Upper lobe of right lung (tissue), 1 donor: ENCODE measurements at regions not wholly inside any gene's neighbourhood (a gene's known extent, or its start where the extent isn't known, plus 50 kb on each side); places are given as distances from the start of the nearest gene placed in this dataset.

Source experiments
- ATAC-seq: fragments of 200-7000 bp; cut with Tn5 transposase; one replicate; pipeline ENCODE4 v1.9.1; 2020; ENCODE audit warnings: mild to moderate bottlenecking, moderate library complexity
- DNase-seq: peaks from one replicate; pipeline ENCODE4 v3.0.0-alpha.2; 2020
- H3K27ac ChIP-seq: fragments of 200-600 bp; one replicate; pipeline ENCODE4 v1.8.0; 2022
- H3K27me3 ChIP-seq: fragments of 200-600 bp; one replicate; pipeline ENCODE4 v1.8.0; 2022; ENCODE audit warnings: mild to moderate bottlenecking
- H3K36me3 ChIP-seq: fragments of 200-600 bp; one replicate; pipeline ENCODE4 v1.8.0; 2022
- H3K4me1 ChIP-seq: fragments of 200-600 bp; one replicate; pipeline ENCODE4 v1.8.0; 2022
- H3K4me3 ChIP-seq: fragments of 200-600 bp; one replicate; pipeline ENCODE4 v1.8.0; 2022; ENCODE audit warnings: mild to moderate bottlenecking
- H3K9me3 ChIP-seq: fragments of 200-600 bp; one replicate; pipeline ENCODE4 v1.8.0; 2022
- intact Hi-C: fragments of 100-400 bp; cut with DNase I; formaldehyde crosslinking; loops from one replicate; pipeline ENCODE4 v1.11.0; 2022
- TF ChIP-seq, protein P1 (sequence below): fragments of 200-600 bp; IDR thresholded peaks from one replicate; pipeline ENCODE4 v1.8.0; 2022; ENCODE audit warnings: antibody characterized with exemption
- donor health status: DM: no; HTN: yes; CAD: no; lungs with severe emphysema.

DNA sequence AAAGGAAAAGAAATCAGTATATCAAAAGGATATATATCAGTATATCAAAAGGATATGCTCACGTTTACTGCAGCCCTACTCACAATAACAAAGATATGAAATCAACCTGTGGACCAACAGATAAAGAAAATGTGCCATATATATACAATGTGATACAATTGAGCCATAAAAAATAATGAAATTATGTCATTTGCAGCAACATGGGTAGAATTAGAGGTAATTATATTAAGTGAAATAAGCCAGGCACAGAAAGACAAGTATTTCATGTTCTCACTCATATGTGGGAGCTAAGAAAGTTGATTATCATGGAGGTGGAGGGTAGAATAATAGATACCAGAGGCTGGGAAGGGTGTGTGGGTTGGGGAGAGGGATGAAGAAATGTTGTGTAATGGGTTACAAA is 102.9 kb upstream of the MARCKS start:
- ATAC-seq (no peak), DNase-seq (no peak)
- Histone ChIP-seq H3K4me3 (no peak overlapping the region), H3K9me3 (no peaks in the 10 kb centered on the region), H3K36me3 (no peaks in the 10 kb centered on the region), H3K4me1 (no peaks in the 10 kb centered on the region), H3K27ac (no peak overlapping the region), H3K27me3 (no peaks in the 10 kb centered on the region)
- intact Hi-C loops = no loop called here
- TF ChIP-seq, protein P1, sequence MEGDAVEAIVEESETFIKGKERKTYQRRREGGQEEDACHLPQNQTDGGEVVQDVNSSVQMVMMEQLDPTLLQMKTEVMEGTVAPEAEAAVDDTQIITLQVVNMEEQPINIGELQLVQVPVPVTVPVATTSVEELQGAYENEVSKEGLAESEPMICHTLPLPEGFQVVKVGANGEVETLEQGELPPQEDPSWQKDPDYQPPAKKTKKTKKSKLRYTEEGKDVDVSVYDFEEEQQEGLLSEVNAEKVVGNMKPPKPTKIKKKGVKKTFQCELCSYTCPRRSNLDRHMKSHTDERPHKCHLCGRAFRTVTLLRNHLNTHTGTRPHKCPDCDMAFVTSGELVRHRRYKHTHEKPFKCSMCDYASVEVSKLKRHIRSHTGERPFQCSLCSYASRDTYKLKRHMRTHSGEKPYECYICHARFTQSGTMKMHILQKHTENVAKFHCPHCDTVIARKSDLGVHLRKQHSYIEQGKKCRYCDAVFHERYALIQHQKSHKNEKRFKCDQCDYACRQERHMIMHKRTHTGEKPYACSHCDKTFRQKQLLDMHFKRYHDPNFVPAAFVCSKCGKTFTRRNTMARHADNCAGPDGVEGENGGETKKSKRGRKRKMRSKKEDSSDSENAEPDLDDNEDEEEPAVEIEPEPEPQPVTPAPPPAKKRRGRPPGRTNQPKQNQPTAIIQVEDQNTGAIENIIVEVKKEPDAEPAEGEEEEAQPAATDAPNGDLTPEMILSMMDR = no peak

DNA sequence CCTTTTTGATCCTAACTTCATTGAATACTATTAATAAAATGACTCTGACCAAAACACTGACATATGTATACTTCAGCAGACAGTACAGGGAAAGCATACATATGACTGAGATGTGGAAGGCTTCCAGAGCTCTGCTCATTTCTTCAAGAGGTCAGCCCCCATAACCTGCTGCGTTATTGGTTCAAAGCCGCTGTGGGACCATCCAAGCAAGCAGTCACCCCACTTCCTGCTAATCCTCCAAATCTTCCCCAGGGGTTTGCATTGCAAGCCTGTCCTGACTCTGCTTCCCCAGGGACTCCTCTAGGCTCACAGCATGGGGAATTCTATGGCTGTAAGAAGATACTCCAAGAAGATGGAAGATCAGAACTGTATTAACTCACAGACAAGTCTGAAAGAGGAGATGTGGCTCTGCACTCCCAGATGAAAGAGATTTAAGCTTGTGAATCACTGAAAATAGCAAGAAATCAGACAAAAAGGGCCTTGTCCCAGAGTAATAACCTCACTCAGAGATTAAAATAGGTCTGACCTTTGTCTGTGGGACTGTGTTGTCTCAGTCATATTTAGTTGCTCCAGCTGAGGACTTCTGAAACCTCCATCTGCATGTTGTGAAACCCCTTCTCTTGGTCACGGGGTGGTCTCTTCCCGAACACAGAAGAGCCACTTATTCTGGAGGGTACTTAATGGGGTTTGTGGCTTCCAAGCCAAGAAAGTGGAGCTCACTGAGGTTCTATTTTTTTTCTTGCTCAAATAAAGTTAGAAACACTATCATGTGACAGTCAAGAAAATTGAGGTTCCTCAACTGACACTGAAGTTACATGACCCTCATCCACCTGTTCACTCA is 101.5 kb upstream of the MARCKS start:
- no peaks in the 10 kb centered on the region for H3K27me3 ChIP-seq
- H3K36me3 ChIP-seq = no peaks in the 10 kb centered on the region
- H3K4me3 ChIP-seq = no peak overlapping the region
- no peak overlapping the region for H3K27ac ChIP-seq
- TF ChIP-seq, protein P1 = no peak
- intact Hi-C loops = no loop called here
- DNase-seq (no peak), ATAC-seq (no peak)
- H3K9me3 ChIP-seq = no peaks in the 10 kb centered on the region
- no peaks in the 10 kb centered on the region for H3K4me1 ChIP-seq

- H3K27ac ChIP-seq = no peak overlapping the region
- no peaks in the 10 kb centered on the region for H3K27me3 ChIP-seq
- no peak overlapping the region for H3K4me3 ChIP-seq
- no peaks in the 10 kb centered on the region for H3K4me1 ChIP-seq
- TF ChIP-seq, protein P1 = no peak
- DNase-seq (no peak), ATAC-seq (no peak)
- H3K36me3 ChIP-seq = no peaks in the 10 kb centered on the region
- intact Hi-C loops = no loop called here
- H3K9me3 ChIP-seq = no peaks in the 10 kb centered on the region
Observed at GRCh38 chr6:113756290-113756665, 100.9 kb upstream of the MARCKS start.

GRCh38 chr6:113758214-113758613 is 98.9 kb upstream of the MARCKS start:
- H3K27ac ChIP-seq = no peak overlapping the region
- intact Hi-C loops = no loop called here
- H3K27me3 ChIP-seq = no peaks in the 10 kb centered on the region
- H3K36me3 ChIP-seq = no peaks in the 10 kb centered on the region
- no peaks in the 10 kb centered on the region for H3K9me3 ChIP-seq
- TF ChIP-seq, protein P1 = no peak
- no peaks in the 10 kb centered on the region for H3K4me1 ChIP-seq
- ATAC-seq (no peak), DNase-seq (no peak)
- no peak overlapping the region for H3K4me3 ChIP-seq

- Histone ChIP-seq H3K27me3 (no peaks in the 10 kb centered on the region), H3K9me3 (no peaks in the 10 kb centered on the region), H3K36me3 (no peaks in the 10 kb centered on the region), H3K4me3 (no peak overlapping the region), H3K4me1 (peaks cover 3% of the 10 kb centered on the region), H3K27ac (no peak overlapping the region)
- intact Hi-C loops = no loop called here
- peak; percentile 46 for ATAC-seq
- TF ChIP-seq, protein P1 = no peak
- DNase-seq = no peak
Observed at GRCh38 chr6:113758826-113759574, 98.1 kb upstream of the MARCKS start.
